ENCODE measurements at regions not wholly inside any gene's neighbourhood (a gene's known extent, or its start where the extent isn't known, plus 50 kb on each side); places are given as distances from the start of the nearest gene placed in this dataset.

- Mint-ChIP-seq H3K4me1 (peaks cover 17% of the 10 kb centered on the region), H3K36me3 (ENCODE audit: low read depth) (no peaks in the 10 kb centered on the region), H3K27me3 (peaks cover 2% of the 10 kb centered on the region), H3K9me3 (peaks cover 9% of the 10 kb centered on the region), H3K4me3 (no peak overlapping the region), H3K27ac (no peak overlapping the region)
- ChIA-PET CTCF (no interaction called here), POLR2A (no interaction called here)
- TF ChIP-seq CTCF (IDR thresholded peaks at IDR 0.05) = no peak
- DNase-seq (no peak), ATAC-seq (ENCODE audit: low read depth) (no peak)
- intact Hi-C loops (cut with micrococcal nuclease) = no loop called here
These were observed 408.2 kb upstream of the CBLB start for GRCh38 chr3:106276755-106277612.

- ATAC-seq (ENCODE audit: low read depth) = no peak
- TF ChIP-seq CTCF (IDR thresholded peaks at IDR 0.05) = no peak
- CTCF ChIA-PET = no interaction called here
- Mint-ChIP-seq H3K9me3 (peaks cover 9% of the 10 kb centered on the region), H3K4me3 (no peak overlapping the region), H3K27me3 (peaks cover 2% of the 10 kb centered on the region), H3K36me3 (ENCODE audit: low read depth) (no peaks in the 10 kb centered on the region), H3K4me1 (peaks cover 17% of the 10 kb centered on the region), H3K27ac (no peak overlapping the region)
- POLR2A ChIA-PET = no interaction called here
- no peak for DNase-seq
- intact Hi-C loops (cut with micrococcal nuclease) = no loop called here
These were observed 408.9 kb upstream of the CBLB start for GRCh38 chr3:106277731-106278130.

- ChIA-PET POLR2A (no interaction called here), CTCF (no interaction called here)
- Mint-ChIP-seq H3K27me3 (peaks cover 2% of the 10 kb centered on the region), H3K36me3 (ENCODE audit: low read depth) (no peaks in the 10 kb centered on the region), H3K4me1 (peaks cover 17% of the 10 kb centered on the region), H3K27ac (no peak overlapping the region), H3K9me3 (no peaks in the 10 kb centered on the region), H3K4me3 (no peak overlapping the region)
- TF ChIP-seq CTCF (IDR thresholded peaks at IDR 0.05) = no peak
- intact Hi-C loops (cut with micrococcal nuclease) = no loop called here
- DNase-seq = no peak
- ATAC-seq (ENCODE audit: low read depth) = no peak
These were observed 412.4 kb upstream of the CBLB start for GRCh38 chr3:106281221-106281620.

GRCh38 chr3:106282943-106283342 lies 414.1 kb upstream of the CBLB start:
- peaks cover 2% of the 10 kb centered on the region for H3K4me1 Mint-ChIP-seq
- TF ChIP-seq CTCF (IDR thresholded peaks at IDR 0.05) = no peak
- H3K27me3 Mint-ChIP-seq = peaks cover 2% of the 10 kb centered on the region
- H3K36me3 Mint-ChIP-seq (ENCODE audit: low read depth) = no peaks in the 10 kb centered on the region
- POLR2A ChIA-PET = no interaction called here
- no peak overlapping the region for H3K4me3 Mint-ChIP-seq
- CTCF ChIA-PET = no interaction called here
- intact Hi-C loops (cut with micrococcal nuclease) = no loop called here
- DNase-seq (no peak), ATAC-seq (ENCODE audit: low read depth) (no peak)
- H3K9me3 Mint-ChIP-seq = peaks cover 5% of the 10 kb centered on the region
- H3K27ac Mint-ChIP-seq = no peak overlapping the region

GRCh38 chr3:106288781-106289180 lies 420.0 kb upstream of the CBLB start:
- DNase-seq (no peak), ATAC-seq (ENCODE audit: low read depth) (no peak)
- Mint-ChIP-seq H3K4me3 (no peak overlapping the region), H3K27me3 (no peaks in the 10 kb centered on the region), H3K4me1 (peaks cover 7% of the 10 kb centered on the region), H3K27ac (no peak overlapping the region), H3K36me3 (ENCODE audit: low read depth) (no peaks in the 10 kb centered on the region), H3K9me3 (peaks cover 5% of the 10 kb centered on the region)
- CTCF ChIA-PET = no interaction called here
- POLR2A ChIA-PET = no interaction called here
- TF ChIP-seq CTCF (IDR thresholded peaks at IDR 0.05) = no peak
- intact Hi-C loops (cut with micrococcal nuclease) = no loop called here

Measured in activated B cell treated with CpG ODN at 0.5 μM for 24 hours (primary cell).